Cardiac muscle cell (in vitro differentiated cells and primary cell): ENCODE measurements at regions not wholly inside any gene's neighbourhood (a gene's known extent, or its start where the extent isn't known, plus 50 kb on each side); places are given as distances from the start of the nearest gene placed in this dataset.

ENCODE experiments used
- DNase-seq, 2 donors: peaks; one replicate each; pipeline versions ENCODE4 v3.0.0 to v3.0.0-alpha.2; 2010 to 2017; ENCODE audit warnings: low read depth in 1 of 2, low spot score in 1 of 2
- H3K27ac ChIP-seq: fragments of 200-600 bp; sonication (generic); 2 replicates; pipeline ENCODE4 v1.5.1; 2016
- H3K27me3 ChIP-seq: fragments of 200-600 bp; sonication (generic); 2 replicates; pipeline ENCODE4 v1.6.0; 2016; ENCODE audit warnings: control low read depth
- H3K36me3 ChIP-seq: fragments of 200-600 bp; sonication (generic); 2 replicates; pipeline ENCODE4 v1.5.1; 2016; ENCODE audit warnings: control low read depth
- H3K4me1 ChIP-seq: fragments of 200-600 bp; sonication (generic); 2 replicates; pipeline ENCODE4 v1.8.1; 2017; ENCODE audit warnings: low read depth, mild to moderate bottlenecking, mixed run types
- H3K4me3 ChIP-seq: fragments of 200-600 bp; sonication (generic); 2 replicates; pipeline ENCODE4 v1.5.1; 2016; ENCODE audit warnings: mild to moderate bottlenecking
- H3K9me3 ChIP-seq: fragments of 200-600 bp; sonication (generic); 2 replicates; pipeline ENCODE4 v1.5.1; 2017; ENCODE audit warnings: low read depth, mild to moderate bottlenecking, control low read depth
- TF ChIP-seq, protein P1 (sequence below): IDR thresholded peaks from 2 replicates; pipeline ENCODE4 v1.5.1; 2012; ENCODE audit warnings: low read depth, mild to moderate bottlenecking, low read length

DNA sequence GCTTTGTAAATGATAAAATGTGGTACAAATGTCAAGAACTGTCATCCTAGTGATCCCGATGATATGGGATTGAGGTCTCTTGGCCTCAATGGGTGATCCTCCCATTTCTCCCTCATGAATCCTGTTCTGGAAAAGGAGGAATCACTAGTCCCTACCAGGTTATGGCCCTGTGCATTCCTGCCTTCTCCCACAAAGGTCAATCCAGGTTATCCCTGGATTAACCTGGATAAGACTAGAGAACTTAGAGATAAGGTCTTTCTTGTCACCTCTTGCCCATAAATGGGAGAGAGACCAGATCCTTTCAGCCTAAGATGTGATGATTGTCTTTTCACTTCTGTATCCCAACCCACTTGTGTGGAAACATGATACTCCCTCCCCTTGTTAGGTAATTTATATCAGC lies 396.7 kb downstream of the BUD13 start:
- DNase-seq: no peak
- Histone ChIP-seq H3K4me1 (peaks cover 29% of the 10 kb centered on the region), H3K36me3 (no peaks in the 10 kb centered on the region), H3K27ac (peak overlapping the region; percentile 72), H3K9me3 (no peaks in the 10 kb centered on the region), H3K4me3 (no peak overlapping the region), H3K27me3 (no peaks in the 10 kb centered on the region)
- TF ChIP-seq, protein P1, sequence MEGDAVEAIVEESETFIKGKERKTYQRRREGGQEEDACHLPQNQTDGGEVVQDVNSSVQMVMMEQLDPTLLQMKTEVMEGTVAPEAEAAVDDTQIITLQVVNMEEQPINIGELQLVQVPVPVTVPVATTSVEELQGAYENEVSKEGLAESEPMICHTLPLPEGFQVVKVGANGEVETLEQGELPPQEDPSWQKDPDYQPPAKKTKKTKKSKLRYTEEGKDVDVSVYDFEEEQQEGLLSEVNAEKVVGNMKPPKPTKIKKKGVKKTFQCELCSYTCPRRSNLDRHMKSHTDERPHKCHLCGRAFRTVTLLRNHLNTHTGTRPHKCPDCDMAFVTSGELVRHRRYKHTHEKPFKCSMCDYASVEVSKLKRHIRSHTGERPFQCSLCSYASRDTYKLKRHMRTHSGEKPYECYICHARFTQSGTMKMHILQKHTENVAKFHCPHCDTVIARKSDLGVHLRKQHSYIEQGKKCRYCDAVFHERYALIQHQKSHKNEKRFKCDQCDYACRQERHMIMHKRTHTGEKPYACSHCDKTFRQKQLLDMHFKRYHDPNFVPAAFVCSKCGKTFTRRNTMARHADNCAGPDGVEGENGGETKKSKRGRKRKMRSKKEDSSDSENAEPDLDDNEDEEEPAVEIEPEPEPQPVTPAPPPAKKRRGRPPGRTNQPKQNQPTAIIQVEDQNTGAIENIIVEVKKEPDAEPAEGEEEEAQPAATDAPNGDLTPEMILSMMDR: no peak

DNA sequence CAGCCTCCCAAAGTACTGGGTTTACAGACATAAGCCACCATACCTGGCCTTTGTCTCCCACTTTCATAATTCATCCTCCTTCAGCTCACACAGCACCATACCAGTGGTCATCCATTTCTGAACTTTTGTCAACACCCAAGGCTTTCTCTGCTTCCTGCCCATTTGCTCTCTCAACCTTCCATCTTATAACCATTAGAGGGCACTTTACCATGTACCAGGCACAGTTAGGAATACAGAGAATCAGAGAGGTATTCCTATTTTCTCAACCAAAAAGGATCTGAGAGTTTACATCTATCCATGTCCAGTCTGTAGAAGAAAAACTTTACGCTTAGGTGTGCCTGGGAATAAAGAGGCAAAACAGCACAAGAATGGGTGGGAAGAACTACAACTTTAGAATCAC lies 397.6 kb downstream of the BUD13 start:
- DNase-seq: no peak
- H3K27me3 ChIP-seq: no peaks in the 10 kb centered on the region
- H3K36me3 ChIP-seq: no peaks in the 10 kb centered on the region
- TF ChIP-seq, protein P1: no peak
- no peak overlapping the region for H3K4me3 ChIP-seq
- H3K27ac ChIP-seq: no peak overlapping the region
- peaks cover 27% of the 10 kb centered on the region for H3K4me1 ChIP-seq
- no peaks in the 10 kb centered on the region for H3K9me3 ChIP-seq

DNA sequence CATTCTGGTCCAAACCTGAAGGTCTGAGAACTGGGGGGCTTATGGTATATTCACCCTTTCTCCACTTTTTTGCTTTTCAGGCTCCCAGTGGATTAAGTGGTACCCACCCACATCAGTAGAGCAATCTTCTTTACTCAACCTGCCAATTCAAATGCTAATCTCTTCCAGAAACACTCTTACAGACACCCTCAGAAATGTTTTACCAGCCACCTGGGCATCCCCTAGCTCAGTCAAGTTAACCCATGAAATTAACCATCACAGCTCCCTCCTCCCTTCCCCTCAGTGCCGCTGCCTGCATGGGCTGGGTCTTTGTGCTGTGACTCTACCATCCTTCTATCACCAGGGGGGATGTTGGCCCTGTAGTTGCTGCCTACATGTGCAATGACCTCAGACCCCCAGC lies 398.7 kb downstream of the BUD13 start:
- Histone ChIP-seq H3K27ac (no peak overlapping the region), H3K4me3 (no peak overlapping the region), H3K9me3 (no peaks in the 10 kb centered on the region), H3K4me1 (peaks cover 26% of the 10 kb centered on the region), H3K36me3 (no peaks in the 10 kb centered on the region), H3K27me3 (no peaks in the 10 kb centered on the region)
- DNase-seq: no peak
- TF ChIP-seq, protein P1: no peak

DNA sequence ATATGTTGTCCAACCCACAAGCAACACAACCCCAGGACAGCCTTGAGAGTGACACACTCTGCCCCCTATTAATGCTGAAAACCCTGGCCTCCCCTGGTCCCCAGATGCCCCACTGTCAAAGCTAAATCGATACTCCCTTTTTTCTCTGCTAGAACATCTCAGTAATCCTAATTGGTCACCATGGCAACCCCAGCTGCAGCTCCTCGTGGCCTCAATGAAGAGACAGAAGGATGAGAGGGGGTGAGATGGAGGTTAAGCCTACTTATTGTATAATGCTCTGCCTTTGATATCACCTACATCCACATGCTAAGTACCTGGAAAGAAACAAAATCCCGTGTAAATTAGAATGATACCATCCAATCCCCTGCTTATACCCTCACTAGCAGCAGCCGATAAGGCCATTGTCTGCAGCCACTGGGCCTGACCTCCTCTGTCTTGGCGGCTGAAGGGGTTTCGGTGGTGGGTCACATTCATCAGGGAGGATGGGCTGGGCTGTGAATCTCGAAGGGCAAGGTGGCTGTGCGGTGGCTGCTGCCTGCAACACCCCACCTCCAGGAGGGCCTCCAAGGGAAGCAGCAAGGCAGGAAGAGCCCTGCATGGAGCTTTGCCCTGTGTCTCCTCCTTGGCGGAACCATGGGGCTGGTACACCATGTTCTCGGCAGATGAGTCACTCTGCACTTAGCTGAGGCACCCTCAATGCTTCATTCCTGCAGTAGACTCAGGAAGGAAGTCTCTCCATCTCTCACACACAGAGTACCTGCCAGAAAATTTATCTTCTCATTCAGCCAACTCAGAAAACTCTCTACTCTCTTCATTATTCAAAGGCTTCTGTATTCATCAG lies 399.5 kb downstream of the BUD13 start:
- Histone ChIP-seq H3K4me1 (peaks cover 18% of the 10 kb centered on the region), H3K27ac (no peak overlapping the region), H3K4me3 (no peak overlapping the region), H3K36me3 (no peaks in the 10 kb centered on the region), H3K27me3 (no peaks in the 10 kb centered on the region), H3K9me3 (no peaks in the 10 kb centered on the region)
- TF ChIP-seq, protein P1: no peak
- no peak for DNase-seq

DNA sequence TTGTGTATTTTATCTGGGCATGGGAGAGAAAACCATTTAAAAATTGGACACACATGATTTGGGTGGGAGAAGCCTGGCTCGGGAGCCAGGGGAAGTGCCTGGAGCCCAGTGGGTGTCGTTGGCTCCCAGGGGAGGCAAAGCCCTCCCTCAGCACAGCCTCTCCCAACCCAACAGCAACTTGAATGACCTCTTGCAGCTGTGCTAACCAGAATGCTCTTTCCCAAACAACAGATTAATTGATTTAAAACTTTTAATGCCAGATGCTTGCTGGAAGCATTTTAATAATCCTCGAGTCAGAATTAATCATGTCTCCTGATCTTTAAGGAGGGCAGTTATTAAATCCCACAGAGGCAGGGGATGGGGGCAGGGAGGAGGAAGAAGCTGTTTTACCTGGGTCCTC lies 401.6 kb downstream of the BUD13 start:
- no peak overlapping the region for H3K27ac ChIP-seq
- TF ChIP-seq, protein P1: no peak
- no peaks in the 10 kb centered on the region for H3K27me3 ChIP-seq
- no peaks in the 10 kb centered on the region for H3K36me3 ChIP-seq
- peaks cover 9% of the 10 kb centered on the region for H3K4me1 ChIP-seq
- no peak overlapping the region for H3K4me3 ChIP-seq
- H3K9me3 ChIP-seq: no peaks in the 10 kb centered on the region
- no peak for DNase-seq
